NCI-H524 (cell line): ENCODE measurements at regions not wholly inside any gene's neighbourhood (a gene's known extent, or its start where the extent isn't known, plus 50 kb on each side); places are given as distances from the start of the nearest gene placed in this dataset.

Experiments used
- DNase-seq, 2 experiments: peaks; one replicate each; lab custom pipeline; 2025; lab: John Stamatoyannopoulos, UW

DNA sequence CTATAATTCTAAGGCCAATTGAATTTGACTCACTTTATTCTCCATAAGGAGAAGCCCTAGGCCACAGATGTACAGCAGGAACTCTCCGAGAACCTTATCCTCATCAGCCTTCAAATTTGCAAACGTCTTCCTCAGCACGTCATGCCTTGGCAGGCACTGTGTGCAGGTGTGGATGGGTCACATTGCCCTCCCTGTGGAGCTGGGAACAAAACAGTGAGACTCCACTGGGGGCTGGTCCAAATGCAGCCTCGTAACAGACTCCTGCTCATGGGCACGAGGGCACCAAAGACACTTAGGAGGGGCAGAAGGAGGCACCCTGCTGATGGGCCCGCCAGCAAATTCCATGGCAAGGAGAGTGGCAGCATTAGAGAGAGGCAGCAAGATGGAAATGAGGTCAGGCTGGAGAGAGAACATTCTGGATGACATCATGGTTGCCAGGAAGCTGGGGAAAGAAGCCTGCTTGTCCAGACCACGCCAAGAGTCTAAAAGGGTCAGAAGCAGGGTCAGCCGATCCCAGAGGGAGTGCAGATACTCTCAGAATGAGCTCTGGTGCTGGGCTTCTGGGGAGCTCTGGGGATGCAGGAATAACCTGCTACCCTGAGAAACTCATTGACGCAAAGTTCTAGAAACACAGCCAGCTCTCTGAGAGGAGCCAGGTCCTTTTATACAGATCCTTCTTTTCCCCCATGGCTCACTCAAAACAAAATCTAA is 242.2 kb downstream of the B3GLCT start:
- DNase-seq = no peak

- no peak for DNase-seq
Observed at GRCh38 chr13:31442571-31442970, 242.8 kb downstream of the B3GLCT start.

GRCh38 chr13:31444266-31444856 is 244.6 kb downstream of the B3GLCT start:
- peak in 1 of 2 experiments; percentile 44 for DNase-seq

GRCh38 chr13:31452525-31452924 is 252.8 kb downstream of the B3GLCT start:
- no peak for DNase-seq

DNA sequence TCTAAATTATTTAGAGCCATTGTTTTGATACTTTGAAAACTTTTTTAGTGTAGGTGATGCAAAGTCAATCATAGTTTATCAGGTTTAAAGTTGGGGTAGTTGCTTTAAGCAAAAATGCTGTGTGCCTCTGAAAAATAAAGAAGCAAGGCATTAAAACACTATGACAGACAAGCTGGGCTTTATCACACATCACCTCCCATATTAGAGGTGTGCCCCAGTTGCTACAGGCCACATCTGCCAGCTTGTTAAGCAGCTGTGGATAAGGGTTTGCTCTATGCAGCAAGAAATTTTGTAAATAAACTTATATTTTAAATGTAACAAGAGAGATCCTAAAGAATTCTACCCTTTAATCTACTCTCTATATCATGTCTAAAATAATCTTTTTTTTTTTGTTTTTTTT is 255.8 kb downstream of the B3GLCT start:
- DNase-seq = no peak

DNA sequence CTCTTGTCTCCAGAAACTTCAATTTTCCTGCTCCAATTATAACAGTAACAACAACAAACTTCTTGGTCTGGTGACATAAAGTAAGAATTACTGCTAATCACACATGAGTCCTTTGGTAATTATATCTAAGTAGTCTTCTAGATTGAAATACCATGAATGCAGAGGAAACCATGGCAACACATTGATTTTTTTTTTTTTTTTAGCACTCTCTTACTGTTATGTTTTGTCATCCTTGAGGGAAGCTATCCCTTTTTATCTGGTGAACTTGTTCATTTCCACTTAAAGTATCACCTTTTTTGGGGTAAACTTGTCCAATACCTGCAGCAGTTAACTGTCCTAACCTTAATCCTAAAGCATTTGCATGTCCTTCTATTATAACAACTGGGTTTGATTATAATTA is 256.3 kb downstream of the B3GLCT start:
- no peak for DNase-seq

DNA sequence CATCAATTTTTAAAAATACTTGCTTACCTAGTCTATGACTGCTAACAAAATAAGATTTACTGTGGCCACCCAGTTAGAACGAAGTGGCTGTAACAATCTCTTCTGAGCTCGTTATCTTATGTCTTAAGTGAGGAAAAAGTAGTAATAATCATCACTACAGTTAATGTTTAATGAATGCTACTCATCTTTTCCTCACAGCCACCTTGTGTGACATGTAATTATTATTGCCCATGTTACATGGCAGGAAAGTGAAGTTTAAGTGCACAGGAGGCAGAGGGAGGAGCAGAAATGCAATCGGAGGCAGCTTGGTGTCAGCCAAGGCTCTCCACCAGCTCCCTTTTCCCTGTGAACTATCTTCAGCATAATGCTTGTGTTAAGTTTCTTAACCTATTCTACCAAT is 260.3 kb downstream of the B3GLCT start:
- peak in 1 of 2 experiments; percentile 24 for DNase-seq

- DNase-seq = no peak
Observed at GRCh38 chr13:31461923-31462322, 262.1 kb downstream of the B3GLCT start.

GRCh38 chr13:31462766-31463165 is 263.0 kb downstream of the B3GLCT start:
- DNase-seq = no peak

- peak; percentile 13 to 65 for DNase-seq
Observed at GRCh38 chr13:31468114-31468902, 268.5 kb downstream of the B3GLCT start.

GRCh38 chr13:31469377-31469776 is 269.6 kb downstream of the B3GLCT start:
- no peak for DNase-seq

- DNase-seq = peak in 1 of 2 experiments; percentile 7
Observed at GRCh38 chr13:31476266-31476665, 263.1 kb upstream of the RXFP2 start.

DNA sequence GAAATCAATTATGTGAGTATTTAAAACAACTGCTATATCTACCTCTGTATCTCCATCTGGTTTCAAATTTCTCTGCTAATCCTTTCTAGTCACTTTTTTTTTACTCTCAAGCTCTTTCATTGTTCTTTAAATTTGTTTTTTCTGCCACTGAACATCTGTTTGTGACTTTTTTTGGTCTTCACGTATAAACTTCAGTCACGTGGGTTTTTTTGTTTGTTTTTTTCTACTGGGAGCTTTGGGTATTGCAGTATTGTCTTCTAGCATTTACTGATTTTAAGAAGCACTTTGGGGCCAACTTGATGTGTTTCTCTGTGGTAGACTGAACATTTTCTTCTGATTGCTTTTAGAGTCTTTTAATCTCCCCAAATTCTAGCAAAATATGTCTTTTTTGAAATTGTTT is 262.6 kb upstream of the RXFP2 start:
- DNase-seq = peak in 1 of 2 experiments; percentile 29

DNA sequence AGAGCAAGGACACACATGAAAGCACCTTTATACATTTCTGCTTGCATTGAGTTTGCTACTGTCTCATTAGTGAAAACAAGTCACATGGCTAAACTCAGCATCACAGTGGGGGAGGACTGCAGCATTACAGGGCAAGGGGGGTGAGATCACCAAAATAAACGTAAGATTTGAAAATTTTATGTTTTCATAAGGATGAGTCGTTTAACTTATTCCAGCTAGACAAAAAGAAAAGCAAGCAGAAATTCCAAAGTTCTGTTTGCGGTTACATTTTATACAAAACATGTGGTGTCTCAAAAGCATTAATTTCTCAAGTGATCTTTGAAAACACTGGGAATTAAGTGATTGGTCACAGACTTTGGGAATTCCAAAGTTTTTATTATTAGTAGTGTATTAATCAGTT is 261.4 kb upstream of the RXFP2 start:
- no peak for DNase-seq

- DNase-seq = no peak
Observed at GRCh38 chr13:31485183-31485582, 254.1 kb upstream of the RXFP2 start.

GRCh38 chr13:31485651-31486051 is 253.7 kb upstream of the RXFP2 start:
- DNase-seq = no peak

DNA sequence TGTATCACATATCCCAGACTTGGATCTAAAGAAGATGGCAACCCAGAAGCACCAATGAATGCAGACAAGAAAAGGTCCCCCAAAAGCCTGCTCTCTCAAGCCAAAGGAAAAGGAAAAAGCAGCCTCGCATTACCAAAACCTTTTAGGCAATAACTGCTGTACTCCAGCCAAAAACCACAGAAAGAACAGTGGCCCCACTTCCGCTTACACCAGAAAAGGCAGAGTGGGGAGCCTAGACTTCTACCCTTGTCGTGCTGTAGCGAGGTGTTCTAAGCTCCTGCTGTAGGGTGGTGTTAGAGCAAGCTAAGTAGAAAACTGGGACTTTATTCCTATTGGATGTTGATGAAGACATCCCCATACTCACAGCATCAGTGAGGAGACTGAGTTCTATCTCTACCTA is 244.0 kb upstream of the RXFP2 start:
- DNase-seq = no peak

DNA sequence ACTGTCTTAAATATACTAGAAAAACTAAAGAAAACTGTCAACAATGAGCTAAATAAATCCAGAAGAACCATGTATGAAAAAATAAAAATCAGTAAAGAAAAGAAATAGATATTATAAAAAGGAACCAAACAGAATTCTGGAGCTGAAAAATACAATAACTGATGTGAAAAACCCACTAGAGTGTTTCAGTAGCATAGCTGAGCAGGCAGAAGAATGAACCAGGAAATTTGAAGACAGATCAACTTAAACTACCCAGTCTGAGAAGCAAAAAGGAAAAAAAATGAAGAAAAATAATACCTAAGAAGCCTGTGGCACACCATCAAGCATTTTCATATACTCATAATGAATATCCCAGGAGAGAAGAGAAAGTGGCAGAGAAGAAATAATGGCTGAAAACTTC is 240.1 kb upstream of the RXFP2 start:
- no peak for DNase-seq

DNA sequence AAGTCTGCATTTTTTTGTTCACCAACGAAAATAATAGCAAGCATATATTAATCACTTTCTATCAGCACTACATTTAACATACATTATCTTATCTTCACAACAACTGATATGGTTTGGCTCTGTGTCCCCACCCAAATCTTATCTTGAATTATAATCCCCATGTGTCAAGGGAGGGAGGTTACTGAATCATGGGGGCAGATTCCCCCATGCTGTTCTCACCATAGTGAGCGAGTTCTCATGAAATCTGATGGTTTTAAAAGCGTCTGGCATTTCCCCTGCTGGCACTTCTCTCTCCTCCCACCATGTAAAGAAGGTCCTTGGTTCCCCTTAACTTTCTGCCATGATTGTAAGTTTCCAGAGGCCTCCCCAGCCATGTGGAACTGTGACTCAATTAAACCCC is 235.7 kb upstream of the RXFP2 start:
- DNase-seq = no peak

DNA sequence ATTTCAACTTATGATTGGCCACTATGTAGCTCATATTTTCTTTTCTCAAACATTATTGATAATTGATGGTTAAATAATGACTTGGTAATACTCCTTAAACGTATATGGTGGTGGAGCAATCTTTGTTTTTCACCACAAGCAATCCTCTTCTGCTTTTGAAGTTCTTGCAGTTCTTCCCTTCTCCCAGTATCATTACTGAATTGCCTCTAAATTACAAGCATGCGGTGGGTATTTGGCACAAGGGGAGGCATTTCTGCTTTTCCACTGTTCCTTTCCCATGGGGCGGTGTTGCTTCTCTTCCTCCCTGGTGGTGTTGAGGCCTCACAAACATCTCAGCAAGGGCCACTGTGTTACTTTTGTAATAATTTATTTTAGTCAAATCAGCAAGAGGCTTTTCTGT is 234.4 kb upstream of the RXFP2 start:
- DNase-seq = no peak

GRCh38 chr13:31512331-31512730 is 227.0 kb upstream of the RXFP2 start:
- DNase-seq = no peak

DNA sequence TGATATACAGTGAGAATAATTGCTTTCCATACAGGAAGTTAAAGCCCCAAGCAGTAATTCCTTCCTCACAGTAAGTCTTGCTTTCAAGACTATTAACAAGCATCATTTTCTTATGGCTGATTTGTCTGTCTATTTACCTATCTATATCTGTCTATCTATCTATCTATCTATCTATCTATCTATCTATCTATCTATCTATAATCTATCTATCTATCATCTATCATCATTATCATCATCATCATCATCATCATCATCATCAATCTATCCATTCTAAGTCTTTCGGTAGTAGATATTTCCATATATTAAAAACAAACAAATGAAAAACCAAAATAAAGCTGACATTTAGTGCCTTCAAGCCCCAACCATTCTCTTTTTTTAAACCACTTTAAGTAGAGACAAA is 224.4 kb upstream of the RXFP2 start:
- no peak for DNase-seq

DNA sequence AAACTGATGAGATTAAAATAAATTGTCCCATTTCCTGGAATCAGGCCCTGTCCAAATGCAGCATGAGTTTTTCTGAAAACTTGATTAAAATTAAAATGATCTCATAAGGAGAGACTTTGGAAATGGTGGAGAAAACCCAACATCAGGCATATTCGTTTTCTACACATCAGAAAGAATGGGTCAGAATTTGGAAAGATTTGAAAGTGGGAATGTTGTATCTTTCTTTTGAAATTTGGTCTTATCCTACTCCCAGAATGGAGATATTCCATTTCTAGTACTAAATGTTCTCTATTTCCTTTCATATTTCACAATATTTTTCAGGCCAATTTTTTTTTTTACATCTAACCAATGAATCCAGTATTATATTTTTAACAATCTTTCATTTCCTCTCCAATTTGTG is 223.9 kb upstream of the RXFP2 start:
- DNase-seq = no peak
